OCI-LY1 (cell line): ENCODE measurements at regions not wholly inside any gene's neighbourhood (a gene's known extent, or its start where the extent isn't known, plus 50 kb on each side); places are given as distances from the start of the nearest gene placed in this dataset.

Experiments used
- EZH2 ChIP-seq: fragments of 200-600 bp; sonication (generic), shearing (Covaris generic); IDR thresholded peaks from 2 replicates; pipeline ENCODE4 v1.8.0; 2017; ENCODE audit warnings: borderline replicate concordance, mixed run types, mild to moderate bottlenecking, antibody characterized with exemption, low read length, moderate library complexity, mixed read lengths
- TF ChIP-seq, protein P1 (sequence below): fragments of 200-600 bp; sonication (generic), shearing (Covaris generic); IDR thresholded peaks from 2 replicates; pipeline ENCODE4 v1.5.1; 2017; ENCODE audit warnings: mild to moderate bottlenecking, antibody characterized with exemption, low read length, moderate library complexity, mixed read lengths

DNA sequence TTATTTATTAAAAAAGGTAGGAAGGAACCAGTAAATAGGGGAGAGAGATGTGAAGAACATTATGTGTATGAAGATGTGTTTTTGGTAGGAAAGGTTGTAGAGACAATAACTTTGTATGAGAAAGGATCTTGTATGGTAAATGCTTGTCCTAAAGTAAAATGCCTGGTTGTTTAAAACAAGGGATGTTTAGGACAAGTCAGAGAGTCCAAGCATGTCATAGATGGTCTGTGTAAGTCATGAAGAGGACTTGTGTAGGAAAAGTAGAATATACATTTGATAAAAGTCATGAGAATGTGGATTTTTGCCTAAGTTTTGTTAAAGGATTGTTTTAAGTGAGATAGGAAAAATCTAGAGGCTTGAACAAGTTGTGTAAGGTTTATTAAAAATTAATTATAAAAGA is 325.1 kb downstream of the CDH26 start:
- TF ChIP-seq, protein P1, sequence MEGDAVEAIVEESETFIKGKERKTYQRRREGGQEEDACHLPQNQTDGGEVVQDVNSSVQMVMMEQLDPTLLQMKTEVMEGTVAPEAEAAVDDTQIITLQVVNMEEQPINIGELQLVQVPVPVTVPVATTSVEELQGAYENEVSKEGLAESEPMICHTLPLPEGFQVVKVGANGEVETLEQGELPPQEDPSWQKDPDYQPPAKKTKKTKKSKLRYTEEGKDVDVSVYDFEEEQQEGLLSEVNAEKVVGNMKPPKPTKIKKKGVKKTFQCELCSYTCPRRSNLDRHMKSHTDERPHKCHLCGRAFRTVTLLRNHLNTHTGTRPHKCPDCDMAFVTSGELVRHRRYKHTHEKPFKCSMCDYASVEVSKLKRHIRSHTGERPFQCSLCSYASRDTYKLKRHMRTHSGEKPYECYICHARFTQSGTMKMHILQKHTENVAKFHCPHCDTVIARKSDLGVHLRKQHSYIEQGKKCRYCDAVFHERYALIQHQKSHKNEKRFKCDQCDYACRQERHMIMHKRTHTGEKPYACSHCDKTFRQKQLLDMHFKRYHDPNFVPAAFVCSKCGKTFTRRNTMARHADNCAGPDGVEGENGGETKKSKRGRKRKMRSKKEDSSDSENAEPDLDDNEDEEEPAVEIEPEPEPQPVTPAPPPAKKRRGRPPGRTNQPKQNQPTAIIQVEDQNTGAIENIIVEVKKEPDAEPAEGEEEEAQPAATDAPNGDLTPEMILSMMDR, result no peak
- no peak for TF ChIP-seq EZH2
